ENCODE measurements at regions not wholly inside any gene's neighbourhood (a gene's known extent, or its start where the extent isn't known, plus 50 kb on each side); places are given as distances from the start of the nearest gene placed in this dataset.

DNA sequence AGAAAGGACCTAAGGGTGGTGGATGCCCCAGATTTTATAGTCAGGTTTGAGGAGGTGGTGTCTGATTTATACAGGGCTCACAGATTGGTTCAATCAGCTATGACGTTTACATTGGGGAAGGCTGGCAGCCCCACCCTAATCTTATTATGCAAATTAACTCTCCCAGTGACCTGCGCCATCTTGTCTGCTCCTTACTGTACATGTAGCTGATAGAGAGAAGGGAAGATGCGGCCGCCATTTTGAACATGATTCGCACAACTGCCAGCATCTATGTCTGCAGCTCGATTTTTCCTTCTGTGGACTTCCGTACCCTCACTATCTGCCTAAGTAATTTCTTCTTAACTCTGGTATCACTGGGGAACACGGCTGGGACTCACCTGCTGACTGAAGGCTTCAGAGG is 619.0 kb upstream of the DPP6 start:
- WGBS, 2 donors: 84 to 88% methylated on average over 8 of the region's 8 CpGs

DNA sequence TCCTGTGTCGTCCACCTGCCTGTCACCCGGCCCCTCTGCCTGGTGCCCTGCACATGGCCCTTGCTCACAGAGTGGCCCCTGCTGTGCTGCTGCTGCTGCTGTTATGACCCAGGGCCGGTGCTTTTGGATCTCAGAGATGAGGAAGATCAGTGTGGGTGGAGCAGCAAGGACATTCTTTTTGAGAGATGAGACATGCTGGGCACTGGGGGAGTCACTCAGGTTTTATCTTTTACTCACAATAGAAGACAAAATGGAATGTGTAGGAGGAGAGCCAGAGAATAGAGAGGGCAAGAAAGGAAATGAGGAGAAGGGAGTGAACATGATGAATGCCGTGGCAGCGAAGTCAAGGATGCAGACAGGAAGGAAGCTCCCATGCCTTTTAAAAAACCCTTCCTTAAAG is 611.5 kb upstream of the DPP6 start:
- ATAC-seq: no peak
- 56 to 66% methylated on average over 5 of the region's 5 CpGs for WGBS, 2 donors
- intact Hi-C loops (cut with DNase I): no loop called here

More for the DNA sequence above, 619.0 kb upstream of the DPP6 start:
- H3K4me1 ChIP-seq: no peaks in the 10 kb centered on the region
- ATAC-seq: no peak
- no peak for DNase-seq
- H3K9me3 ChIP-seq: peaks cover 0 to 14% (median 0%) of the 10 kb centered on the region in 11 donors
- intact Hi-C loops (cut with DNase I): no loop called here
- H3K27ac ChIP-seq: no peak overlapping the region
- H3K27me3 ChIP-seq: peaks cover 0 to 14% (median 0%) of the 10 kb centered on the region in 7 donors
- TF ChIP-seq, protein P1, sequence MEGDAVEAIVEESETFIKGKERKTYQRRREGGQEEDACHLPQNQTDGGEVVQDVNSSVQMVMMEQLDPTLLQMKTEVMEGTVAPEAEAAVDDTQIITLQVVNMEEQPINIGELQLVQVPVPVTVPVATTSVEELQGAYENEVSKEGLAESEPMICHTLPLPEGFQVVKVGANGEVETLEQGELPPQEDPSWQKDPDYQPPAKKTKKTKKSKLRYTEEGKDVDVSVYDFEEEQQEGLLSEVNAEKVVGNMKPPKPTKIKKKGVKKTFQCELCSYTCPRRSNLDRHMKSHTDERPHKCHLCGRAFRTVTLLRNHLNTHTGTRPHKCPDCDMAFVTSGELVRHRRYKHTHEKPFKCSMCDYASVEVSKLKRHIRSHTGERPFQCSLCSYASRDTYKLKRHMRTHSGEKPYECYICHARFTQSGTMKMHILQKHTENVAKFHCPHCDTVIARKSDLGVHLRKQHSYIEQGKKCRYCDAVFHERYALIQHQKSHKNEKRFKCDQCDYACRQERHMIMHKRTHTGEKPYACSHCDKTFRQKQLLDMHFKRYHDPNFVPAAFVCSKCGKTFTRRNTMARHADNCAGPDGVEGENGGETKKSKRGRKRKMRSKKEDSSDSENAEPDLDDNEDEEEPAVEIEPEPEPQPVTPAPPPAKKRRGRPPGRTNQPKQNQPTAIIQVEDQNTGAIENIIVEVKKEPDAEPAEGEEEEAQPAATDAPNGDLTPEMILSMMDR (IDR thresholded peaks at IDR 0.05): no peak
- no peaks in the 10 kb centered on the region for H3K36me3 ChIP-seq
- H3K4me3 ChIP-seq: no peak overlapping the region

DNA sequence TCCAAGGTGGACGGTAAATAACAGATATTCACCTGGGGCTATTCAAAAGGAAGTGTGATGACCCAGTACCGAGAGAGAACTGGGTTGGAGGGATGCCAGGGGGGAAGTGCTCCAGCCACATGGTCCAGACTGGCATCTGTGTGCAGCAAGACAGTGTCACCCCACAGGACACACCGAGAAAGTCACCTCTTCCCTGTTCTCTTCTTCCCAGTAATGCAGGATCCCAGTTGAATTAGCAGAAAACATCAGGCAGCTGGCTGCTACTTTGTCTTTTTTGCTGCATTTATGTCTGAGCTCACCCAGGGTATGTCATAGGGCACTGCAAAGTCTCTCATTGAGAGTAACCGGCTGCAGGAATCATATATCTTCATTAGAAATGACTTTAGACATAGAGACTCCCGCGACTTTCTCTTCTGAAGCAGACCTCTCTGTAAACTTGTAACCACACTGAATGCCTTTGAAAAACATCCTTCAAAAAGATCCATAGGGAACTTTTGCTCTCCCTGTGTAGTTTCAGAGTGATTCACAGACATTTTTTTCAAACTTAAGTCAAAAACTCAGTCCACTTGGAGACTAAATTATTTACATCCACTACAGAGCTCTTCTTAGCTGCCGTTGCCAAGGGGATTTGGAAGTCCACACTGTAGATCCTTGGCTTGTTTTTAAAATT is 609.0 kb upstream of the DPP6 start:
- intact Hi-C loops (cut with DNase I): no loop called here
- no peak for ATAC-seq
- no peak overlapping the region for H3K27ac ChIP-seq
- TF ChIP-seq, protein P1 (IDR thresholded peaks at IDR 0.05): no peak
- peaks cover 0 to 3% (median 0%) of the 10 kb centered on the region in 11 donors for H3K9me3 ChIP-seq
- peaks cover 0 to 11% (median 0%) of the 10 kb centered on the region in 7 donors for H3K27me3 ChIP-seq
- DNase-seq: no peak
- no peaks in the 10 kb centered on the region for H3K4me1 ChIP-seq
- no peaks in the 10 kb centered on the region for H3K36me3 ChIP-seq
- no peak overlapping the region for H3K4me3 ChIP-seq
- WGBS, 2 donors: 54% methylated on average over 7 of the region's 7 CpGs

More for the DNA sequence above, 611.5 kb upstream of the DPP6 start:
- Histone ChIP-seq H3K9me3 (peaks cover 0 to 3% (median 0%) of the 10 kb centered on the region in 11 donors), H3K27ac (no peak overlapping the region), H3K4me1 (no peaks in the 10 kb centered on the region), H3K27me3 (peaks cover 0 to 11% (median 0%) of the 10 kb centered on the region in 7 donors), H3K36me3 (no peaks in the 10 kb centered on the region), H3K4me3 (no peak overlapping the region)
- TF ChIP-seq, protein P1 (IDR thresholded peaks at IDR 0.05): no peak
- DNase-seq: no peak

- Histone ChIP-seq H3K4me3 (no peak overlapping the region), H3K27ac (no peak overlapping the region), H3K27me3 (peaks cover 0 to 11% (median 0%) of the 10 kb centered on the region in 7 donors), H3K9me3 (peaks cover 0 to under 1% (median 0%) of the 10 kb centered on the region in 11 donors), H3K4me1 (no peaks in the 10 kb centered on the region), H3K36me3 (no peaks in the 10 kb centered on the region)
- intact Hi-C loops (cut with DNase I): no loop called here
- no peak for DNase-seq
- TF ChIP-seq, protein P1 (IDR thresholded peaks at IDR 0.05): no peak
- WGBS, 2 donors: 77 to 78% methylated on average over 8 of the region's 8 CpGs
- no peak for ATAC-seq
Measured at GRCh38 chr7:153444641-153445040, 607.6 kb upstream of the DPP6 start.

Data from heart right ventricle (tissue), 16 donors.